Left lobe of liver (tissue), 2 donors: ENCODE measurements at regions not wholly inside any gene's neighbourhood (a gene's known extent, or its start where the extent isn't known, plus 50 kb on each side); places are given as distances from the start of the nearest gene placed in this dataset.
"Not testable (repeated sequence)": the region's sequence is repeated elsewhere in the genome, so short reads cannot be mapped to it uniquely, and the experiment has no call there.

ENCODE experiments used
- ATAC-seq: fragments of 200-7000 bp; cut with Tn5 transposase; one replicate; pipeline ENCODE4 v1.9.1; 2020; ENCODE audit warnings: mild to moderate bottlenecking, moderate library complexity
- DNase-seq: peaks from one replicate; pipeline ENCODE4 v3.0.0-alpha.2; 2020; ENCODE audit warnings: low spot score
- donor health status: DM: no; HTN: no; CAD: no; lungs with moderate emphysema.
- donor health status: DM: no; HTN: yes; CAD: no.

DNA sequence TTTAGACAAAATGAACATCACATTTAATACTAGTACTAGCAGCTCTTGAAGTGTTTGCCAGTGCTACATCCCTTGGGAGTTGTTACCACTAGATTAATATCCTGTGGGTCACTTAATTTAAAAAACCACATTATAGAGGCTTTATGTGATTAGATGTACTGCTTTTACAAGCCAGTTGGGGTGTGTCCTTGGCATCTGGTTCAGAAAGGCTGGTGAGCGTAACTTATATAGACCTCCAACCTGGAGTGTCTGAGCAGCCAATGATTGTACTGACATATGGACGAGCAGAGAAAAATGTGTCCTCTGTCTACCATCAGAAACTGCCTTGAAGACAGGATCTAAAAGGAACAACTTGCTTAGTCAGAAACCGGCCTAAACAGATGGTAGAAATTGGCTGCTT lies 306.2 kb upstream of the ATP11B start:
- DNase-seq, result no peak
- no peak for ATAC-seq

DNA sequence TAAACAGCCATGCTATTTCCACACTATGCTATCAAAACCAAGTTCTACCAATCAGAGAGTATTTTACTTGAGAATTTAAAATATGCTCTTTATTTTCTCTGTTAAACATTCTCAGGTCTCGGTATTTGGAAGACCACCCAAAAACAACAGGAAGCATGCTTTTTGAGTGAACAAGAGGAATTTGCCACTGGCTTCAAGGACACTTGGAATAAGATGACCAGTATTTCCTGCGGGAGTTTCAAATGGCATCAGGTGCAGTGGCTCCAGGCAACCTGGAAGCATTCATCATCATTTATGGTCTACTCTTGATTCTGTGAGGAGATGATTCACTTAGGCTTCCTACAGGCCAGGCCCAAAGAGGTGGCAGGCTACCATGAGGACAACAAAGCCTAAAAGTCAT lies 305.7 kb upstream of the ATP11B start:
- DNase-seq, result no peak

DNA sequence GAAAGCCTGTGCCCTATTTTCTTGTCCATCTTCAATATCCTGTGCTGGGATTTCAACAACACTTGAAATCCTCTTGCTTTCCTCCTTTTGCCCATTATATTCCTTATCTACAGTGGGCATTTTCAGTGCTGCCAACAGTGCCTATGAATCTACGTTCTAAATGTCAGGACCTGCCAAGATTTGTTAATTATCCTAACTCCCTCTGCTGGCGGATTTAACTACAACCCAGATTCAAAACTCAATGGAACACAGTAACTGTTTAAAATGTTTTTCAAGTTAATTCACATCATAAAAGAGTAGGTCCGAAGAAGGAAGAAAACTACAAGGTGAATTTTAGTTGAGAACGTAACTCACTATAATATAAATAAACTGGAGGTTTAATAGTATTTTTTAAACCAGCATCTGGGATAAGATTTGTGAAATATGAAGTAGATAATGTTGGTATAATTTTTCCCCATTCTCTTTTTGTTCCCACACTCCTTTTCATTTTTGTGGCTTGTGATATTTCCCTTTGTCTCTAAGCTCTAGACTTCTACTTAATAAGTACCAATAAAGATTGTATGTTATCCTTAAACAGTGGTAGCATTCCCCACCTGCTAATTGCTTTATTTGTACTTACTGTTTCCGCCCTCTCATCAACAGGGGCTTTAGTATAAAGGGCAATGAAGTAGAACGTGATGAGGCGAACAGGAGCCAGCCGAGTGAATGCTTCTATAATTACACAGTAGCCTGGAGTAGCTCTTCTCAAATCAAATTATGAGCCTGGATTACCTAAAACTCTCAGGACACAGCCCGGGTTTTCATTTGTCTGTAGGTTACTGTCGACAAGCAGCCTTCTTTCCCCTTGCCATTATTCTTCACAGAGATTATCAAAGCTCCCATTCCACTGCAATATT lies 302.5 kb upstream of the ATP11B start:
- peak; percentile 75 for ATAC-seq
- no peak for DNase-seq

More for the DNA sequence above, 305.7 kb upstream of the ATP11B start:
- ATAC-seq, result no peak

DNA sequence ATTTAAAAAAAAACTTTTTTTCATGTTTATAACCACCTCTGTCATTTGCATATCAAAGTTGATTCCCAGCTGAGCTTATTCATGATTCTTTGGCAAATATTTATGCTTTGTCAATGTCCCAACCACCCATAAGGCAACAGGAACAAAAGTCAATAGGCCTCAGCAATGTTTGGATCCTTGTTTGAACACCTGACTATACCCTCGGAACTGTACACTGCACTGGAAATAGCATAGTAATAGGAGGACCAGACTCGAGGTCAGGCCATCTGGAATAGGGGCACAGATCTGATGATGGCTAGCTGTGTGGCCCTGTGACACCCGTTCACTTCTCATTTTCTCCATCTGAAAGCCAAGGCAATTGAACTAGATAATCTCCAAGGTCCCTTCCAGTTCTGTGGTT lies 301.7 kb upstream of the ATP11B start:
- ATAC-seq (no peak), DNase-seq (no peak)

DNA sequence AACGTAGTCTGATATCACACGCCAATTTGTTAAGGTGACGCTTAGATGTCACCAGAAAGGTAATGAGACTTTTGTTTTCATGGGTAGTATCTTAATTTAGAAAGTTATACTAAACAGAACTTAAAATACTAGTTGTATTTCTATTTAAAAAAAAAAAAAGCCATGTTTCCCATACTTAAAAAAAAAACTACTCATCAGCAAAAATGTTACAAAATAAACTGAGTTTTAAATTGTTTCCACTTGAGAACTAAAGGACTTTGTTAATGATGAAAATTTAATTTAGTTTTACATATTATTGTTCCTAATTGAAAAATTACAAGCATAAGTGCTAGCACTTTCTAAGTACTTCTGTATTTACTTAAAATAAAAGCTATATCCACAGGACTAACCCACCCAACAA lies 300.8 kb upstream of the ATP11B start:
- DNase-seq, result no peak

DNA sequence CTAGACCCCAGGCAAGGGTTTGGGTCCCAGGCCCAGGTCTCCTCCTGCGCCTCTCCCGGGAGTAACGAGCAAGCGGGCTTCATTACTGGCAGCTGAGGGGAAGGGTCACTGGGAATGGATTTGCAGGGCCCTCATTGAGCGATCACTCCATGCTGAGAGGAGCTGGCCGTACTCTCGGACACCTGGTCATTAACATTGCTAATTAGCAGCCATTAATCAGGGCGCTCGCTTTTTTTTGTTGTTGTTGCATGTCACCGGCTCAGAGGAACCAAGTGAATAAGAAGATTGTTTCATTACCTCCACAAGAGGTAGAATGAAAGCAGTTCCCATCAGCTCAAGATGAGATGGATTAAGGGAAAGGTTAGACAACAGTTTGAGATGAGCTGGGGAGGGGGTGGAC lies 293.0 kb upstream of the ATP11B start:
- DNase-seq, result no peak
- ATAC-seq, result no peak

More for the DNA sequence above, 300.8 kb upstream of the ATP11B start:
- no peak for ATAC-seq

DNA sequence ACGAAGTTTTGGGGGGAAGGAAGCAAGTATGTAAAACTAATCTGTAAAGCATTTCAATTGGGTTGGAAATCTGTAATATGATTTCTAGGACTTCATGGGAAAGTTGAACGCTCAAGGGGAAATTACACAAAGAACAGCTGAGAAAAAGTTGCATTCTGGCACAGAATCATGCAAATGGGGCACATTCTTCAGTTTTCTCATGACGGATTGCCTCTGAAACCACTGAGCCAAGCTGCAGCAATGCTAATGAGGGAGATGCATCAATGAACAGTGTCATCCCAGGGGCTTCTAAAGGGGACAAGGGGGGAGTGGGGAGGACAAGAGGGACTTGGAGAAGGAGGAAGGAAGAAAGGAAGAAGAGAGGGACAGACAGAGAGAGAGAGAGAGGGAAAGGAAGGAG lies 291.4 kb upstream of the ATP11B start:
- DNase-seq (no peak), ATAC-seq (no peak)

DNA sequence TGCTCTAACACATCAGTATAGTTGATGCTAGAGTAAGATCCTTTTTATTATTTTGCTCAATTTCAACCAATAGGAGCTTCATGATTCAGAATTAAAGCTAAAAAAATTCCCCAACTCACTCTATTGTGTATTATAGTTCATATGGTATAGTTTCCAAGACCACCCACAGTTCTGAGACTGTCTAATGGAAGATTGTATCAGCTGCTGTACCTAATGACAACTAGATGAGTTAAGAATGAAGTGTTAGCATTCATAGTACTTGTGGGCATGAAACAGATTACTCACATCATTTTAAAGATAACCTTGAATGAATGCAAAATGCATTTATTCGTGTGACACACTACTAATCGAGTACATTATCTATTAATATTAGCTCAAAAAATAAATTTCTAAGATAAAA lies 289.9 kb upstream of the ATP11B start:
- ATAC-seq (no peak), DNase-seq (no peak)

DNA sequence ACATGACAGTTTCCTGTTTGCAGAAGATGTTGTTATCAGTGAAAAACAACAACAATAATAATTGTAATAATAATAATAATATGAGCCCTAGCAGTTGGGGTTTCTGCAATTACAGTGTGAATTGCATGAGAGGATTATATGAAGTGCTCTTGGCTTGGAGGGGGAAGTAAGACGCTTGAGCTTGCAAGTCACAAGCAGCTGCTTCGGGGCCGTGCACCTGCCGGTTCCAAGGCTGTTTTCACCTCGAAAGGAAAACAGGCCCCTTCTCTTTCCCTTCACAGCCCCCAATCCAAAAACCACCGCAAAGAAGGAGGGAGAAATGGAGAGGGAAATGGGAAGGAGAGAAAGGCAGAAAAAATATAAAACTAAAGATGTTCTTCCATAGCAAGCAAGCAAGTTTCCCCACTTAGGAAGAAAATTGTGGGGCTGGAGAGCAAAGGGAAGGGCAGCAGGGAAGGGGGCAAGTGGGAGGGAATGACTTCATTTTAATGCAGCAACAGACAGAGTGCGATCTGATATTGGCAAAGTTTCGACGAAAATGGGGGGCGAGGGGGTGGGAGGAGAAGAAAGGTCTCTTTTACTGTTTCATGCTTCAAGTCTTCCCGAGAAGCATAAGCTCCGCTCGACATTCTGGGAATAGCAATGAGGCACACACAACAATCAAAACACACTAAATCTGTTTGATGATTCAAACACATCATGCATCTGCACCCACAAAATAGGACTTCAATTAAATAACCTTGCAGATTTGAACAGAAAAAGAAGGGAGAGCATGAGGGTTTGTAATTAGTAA lies 284.2 kb upstream of the ATP11B start:
- DNase-seq, result no peak
- no peak for ATAC-seq

DNA sequence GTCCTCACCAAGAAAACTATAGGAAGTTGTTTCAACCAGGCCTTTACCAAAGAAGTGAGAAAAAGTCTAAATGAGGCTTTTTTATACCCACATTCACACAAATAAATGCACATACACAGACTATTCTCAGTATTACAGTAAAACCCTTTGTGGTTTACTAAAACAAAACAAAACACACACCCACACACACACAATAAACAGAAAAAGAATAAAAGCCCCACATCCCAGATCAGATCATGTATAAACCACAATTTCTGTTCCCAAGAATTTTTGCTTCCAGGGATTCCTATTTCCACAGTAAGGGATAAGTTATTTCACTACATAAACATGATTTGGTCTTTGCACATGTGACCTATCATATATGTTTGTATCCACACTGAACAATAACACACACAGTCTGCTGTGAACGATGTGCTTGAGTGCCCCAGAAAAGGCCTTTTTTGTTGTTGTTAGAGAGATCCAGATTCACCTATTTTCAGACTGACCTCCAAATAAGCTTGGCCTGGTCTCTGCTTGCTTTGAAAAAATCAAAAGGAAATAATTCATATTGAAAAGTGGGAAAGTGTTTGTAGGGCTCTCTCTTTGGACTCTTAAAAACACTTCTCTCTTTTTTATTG lies 283.4 kb upstream of the ATP11B start:
- DNase-seq (no peak), ATAC-seq (no peak)

DNA sequence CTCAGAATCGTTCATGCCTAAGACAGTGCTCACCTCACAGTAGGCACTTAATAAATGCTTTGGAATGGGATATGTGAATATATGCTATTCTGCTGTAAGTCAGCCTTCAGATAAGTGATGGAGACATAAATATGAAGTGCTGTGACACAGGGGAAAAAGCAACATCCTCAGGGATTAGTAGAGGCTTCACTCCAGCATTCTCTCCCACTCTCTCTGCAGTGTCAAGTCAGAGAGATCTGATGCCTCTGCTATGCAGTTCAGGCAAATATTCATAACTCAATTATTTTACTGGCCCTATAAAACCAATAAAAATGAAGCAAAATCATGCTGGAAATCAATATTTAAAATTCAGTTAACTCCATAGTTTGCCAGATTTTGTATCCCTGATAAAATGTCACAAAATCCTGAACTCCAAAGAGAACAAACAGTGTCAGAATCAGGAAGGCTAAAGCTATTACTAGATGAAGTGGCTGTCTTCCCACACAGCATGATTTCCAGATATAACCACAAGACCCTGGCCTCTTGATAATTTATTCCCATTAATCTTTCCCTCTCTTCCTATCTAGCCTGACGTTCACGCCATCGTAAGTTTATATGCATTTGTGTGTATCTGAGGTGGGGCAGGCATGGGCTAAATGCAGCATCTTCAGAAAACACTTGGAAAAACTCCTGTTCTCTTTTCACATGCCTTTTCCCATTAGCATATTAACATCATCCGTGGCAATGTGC lies 278.9 kb upstream of the ATP11B start:
- ATAC-seq (no peak), DNase-seq (no peak)

DNA sequence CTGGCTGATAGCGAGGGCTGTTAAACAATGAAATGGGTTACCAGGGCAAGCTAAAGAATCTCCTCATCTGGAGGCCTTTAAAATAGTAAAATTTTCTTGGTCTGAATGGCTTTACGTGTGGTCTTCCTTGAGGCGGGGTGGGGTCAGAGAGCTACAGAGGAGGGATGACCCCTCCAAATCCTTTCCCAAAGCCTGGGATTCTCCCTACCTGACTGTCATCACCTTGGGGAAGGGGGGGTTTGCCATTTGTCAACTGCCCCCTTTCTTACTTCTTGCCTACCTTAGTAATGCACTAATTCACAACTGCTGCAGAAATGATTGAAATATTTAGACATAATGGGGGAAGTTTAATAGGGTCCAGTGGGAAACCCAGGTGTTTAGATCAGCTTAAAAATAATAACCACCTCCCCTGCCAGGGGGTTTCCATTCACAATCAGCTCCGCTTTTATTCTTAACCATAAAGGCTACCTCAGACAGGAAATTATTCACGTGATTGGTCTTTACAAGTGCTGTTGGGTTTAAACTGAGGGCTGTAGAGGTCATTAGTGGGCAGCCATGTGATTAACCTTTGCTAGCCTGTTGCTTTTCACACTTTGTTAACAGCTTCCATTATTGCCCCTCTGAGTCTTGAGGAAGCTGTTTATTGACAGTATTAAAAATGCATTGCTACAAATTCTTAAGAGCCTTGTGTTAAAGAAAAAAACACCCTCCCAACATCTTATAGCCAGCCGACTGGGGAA lies 276.5 kb upstream of the ATP11B start:
- ATAC-seq (no peak), DNase-seq (no peak)

DNA sequence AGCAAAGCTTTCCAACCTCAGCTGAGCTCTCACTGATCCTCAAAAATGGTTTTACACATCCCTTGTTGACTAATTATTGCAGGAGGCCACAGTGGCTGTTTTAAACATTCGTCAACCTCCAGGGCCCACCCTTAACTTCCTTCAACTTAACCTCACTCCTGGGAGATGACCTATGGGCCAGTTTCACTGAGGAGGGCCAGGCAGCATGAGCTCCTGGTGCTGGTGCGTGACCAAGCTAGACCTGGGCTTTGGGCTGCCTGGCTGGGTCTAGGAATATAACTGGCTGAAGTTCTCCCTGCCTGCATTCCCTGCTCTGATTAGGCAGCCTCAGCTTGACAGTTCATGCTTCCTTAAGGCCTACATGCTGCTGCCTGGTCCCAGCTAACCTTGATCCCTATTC lies 273.7 kb upstream of the ATP11B start:
- DNase-seq (no peak), ATAC-seq (no peak)

DNA sequence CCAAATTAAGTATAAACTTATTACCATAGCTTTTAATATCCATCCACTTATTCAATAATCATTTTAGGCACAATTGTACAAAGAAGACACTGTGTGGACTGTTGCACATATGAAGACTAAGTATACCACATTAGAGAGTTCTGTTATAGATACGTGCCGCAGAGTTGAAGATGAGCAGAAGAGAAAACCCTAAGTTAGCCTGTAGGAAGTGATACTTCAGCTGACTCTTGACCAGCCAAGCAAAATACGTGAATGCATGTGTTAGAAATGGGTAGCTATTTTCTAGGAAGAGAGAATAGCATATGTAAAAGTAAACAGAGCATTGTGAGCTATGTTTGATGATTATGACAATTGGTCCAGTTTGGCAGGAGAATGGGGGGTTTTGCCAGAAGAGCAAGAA lies 272.0 kb upstream of the ATP11B start:
- DNase-seq (no peak), ATAC-seq (no peak)

DNA sequence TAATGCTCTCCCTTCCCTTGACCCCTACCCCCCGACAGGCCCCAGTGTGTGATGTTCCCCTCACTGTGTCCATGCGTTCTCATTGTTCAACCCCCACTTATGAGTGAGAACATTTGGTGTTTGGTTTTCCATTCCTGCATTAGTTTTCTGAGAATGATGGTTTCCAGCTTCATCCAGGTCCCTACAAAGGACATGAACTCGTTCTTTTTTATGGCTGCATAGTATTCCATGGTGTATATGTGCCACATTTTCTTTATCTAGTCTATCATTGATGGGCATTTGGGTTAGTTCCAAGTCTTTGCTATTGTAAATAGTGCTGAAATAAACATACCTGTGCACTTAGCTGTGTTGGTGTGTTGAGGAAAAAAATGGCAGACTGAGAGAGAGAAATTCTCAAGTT lies 269.9 kb upstream of the ATP11B start:
- DNase-seq, ATAC-seq: not testable (repeated sequence)

DNA sequence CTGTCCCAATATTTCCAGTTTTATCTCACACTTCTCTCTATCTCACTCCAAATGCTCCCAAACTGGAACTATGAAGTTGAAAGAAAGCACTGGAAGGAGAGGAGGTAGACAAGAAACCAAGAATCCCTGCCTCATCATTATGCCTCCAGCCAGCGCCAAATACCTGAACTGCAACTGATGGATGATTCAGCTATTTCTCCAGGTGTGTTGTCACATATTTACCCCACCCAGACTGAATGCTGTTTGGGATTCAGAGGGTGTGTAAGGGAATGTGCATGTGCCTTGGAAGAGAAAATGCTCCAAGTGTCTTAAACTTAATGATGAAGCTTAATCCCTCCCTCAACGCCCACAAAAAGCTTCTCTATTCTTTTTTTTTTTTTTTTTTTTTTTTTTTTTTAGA lies 269.5 kb upstream of the ATP11B start:
- no peak for ATAC-seq
- no peak for DNase-seq

DNA sequence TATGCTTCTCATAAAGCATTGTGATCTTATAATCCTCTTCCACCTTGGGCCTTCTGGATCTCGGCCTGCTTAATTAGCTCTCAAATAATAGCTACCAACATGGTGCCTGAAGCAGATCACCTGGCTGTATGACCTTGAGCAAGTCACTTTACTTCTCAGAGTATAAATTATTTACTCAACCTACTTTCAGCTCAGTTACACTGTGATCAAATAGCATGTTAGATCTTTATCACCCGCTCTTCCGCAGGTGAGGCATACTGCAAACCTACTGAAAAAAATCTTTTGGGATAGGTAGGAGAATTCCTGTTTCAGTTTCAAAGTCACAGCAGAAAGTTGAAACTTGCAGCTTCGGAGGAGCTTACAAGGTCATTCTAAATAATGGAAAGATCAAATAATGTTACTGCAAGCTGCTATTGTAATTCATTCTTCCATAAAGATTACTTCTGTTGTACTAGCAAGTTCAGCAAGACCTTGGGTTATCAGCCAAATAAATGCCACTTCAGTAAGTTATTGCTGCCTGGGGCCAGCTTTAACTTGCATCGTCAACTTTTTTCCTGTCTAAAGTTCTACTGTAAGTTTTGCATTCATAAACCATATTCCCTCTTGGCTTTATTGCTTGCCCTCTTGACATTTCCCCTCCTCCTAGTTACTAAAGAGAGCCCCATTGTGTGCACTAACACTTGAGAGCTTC lies 268.4 kb upstream of the ATP11B start:
- DNase-seq (no peak), ATAC-seq (no peak)

DNA sequence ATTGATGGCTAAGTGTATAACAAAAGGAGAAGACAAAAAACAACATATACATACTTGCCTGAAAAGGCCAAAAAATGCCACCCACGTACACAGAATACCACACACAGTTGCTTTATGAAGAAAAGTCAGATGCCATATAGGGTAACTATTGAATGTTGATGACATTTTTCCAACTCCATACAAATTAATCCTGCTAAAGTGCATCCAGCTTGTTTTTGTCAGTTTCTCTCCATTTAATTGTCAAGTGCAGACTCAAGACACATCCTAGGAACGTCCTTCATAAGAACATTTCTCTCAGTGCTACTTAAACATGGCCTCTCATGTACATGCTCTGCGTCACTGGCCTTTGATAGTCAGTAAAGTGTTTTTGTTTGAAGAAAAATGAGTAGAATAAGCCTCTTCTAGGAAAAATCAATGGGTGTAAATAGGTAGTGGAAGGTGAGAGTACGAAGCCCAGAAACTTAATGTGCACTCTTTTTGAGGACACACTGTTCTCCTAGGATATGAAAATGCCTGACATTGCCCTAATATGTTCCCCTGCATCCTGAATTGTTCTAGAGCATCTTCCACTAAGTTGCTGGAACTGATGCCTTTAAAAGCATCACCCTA lies 267.4 kb upstream of the ATP11B start:
- no peak for DNase-seq
- ATAC-seq, result no peak

DNA sequence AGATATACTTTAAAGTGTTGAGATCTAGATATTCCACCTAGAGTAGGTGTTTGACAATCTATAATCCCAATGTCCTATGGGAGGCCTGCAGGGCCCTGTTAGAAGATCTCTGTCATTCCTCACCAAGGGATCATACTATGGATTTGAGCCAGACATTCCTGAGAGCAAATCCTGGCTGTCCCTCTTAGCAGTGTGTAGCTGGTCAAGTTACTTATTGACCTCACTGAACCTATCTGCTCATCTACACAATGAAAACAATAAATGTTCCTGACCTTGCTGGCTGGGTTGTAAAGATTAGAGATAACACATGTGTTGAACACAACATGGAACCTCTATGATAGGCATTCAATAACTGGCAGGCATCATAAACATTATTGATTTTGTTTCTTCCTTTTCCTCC lies 265.6 kb upstream of the ATP11B start:
- ATAC-seq (peak; percentile 28), DNase-seq (no peak)
